Epithelial cell of esophagus (primary cell): ENCODE measurements at regions not wholly inside any gene's neighbourhood (a gene's known extent, or its start where the extent isn't known, plus 50 kb on each side); places are given as distances from the start of the nearest gene placed in this dataset.

Experiments used
- DNase-seq: peaks from one replicate; pipeline ENCODE4 v3.0.0; 2010; ENCODE audit warnings: low read depth
- H3K4me3 ChIP-seq: 2 replicates; pipeline ENCODE4 v1.5.1; 2011; ENCODE audit warnings: mild to moderate bottlenecking, low read length, control low read depth
- CTCF ChIP-seq: IDR thresholded peaks from 2 replicates; pipeline ENCODE4 v1.5.1; 2011; ENCODE audit warnings: low read depth, mild to moderate bottlenecking, low read length, control low read depth, inconsistent platforms; ENCODE audit not compliant: insufficient read depth; ENCODE audit errors: missing control alignments

GRCh38 chr10:131663351-131663750 is 237.5 kb upstream of the PPP2R2D start:
- DNase-seq: no peak
- no peak for TF ChIP-seq CTCF
- no peak overlapping the region for H3K4me3 ChIP-seq

GRCh38 chr10:131666091-131666490 is 234.7 kb upstream of the PPP2R2D start:
- no peak for TF ChIP-seq CTCF
- no peak overlapping the region for H3K4me3 ChIP-seq

GRCh38 chr10:131667047-131667446 is 233.8 kb upstream of the PPP2R2D start:
- no peak for DNase-seq
- no peak for TF ChIP-seq CTCF
- no peak overlapping the region for H3K4me3 ChIP-seq

More at GRCh38 chr10:131666091-131666490, 234.7 kb upstream of the PPP2R2D start:
- DNase-seq: no peak

- H3K4me3 ChIP-seq: no peak overlapping the region
- TF ChIP-seq CTCF: no peak
- no peak for DNase-seq
Measured at GRCh38 chr10:131667561-131667960, 233.2 kb upstream of the PPP2R2D start.

GRCh38 chr10:131668903-131669302 is 231.9 kb upstream of the PPP2R2D start:
- TF ChIP-seq CTCF: no peak
- H3K4me3 ChIP-seq: no peak overlapping the region
- DNase-seq: no peak

GRCh38 chr10:131669838-131670237 is 231.0 kb upstream of the PPP2R2D start:
- H3K4me3 ChIP-seq: no peak overlapping the region
- no peak for DNase-seq
- TF ChIP-seq CTCF: no peak

GRCh38 chr10:131670341-131670740 is 230.5 kb upstream of the PPP2R2D start:
- no peak overlapping the region for H3K4me3 ChIP-seq
- no peak for DNase-seq
- no peak for TF ChIP-seq CTCF
